ENCODE measurements at regions not wholly inside any gene's neighbourhood (a gene's known extent, or its start where the extent isn't known, plus 50 kb on each side); places are given as distances from the start of the nearest gene placed in this dataset.

GRCh38 chr20:60215816-60216730, 257.9 kb downstream of the CDH26 start:
- FAIRE-seq = no peak

- FAIRE-seq = no peak
These were observed 261.0 kb downstream of the CDH26 start for GRCh38 chr20:60219231-60219630.

GRCh38 chr20:60219984-60220562, 261.9 kb downstream of the CDH26 start:
- FAIRE-seq = no peak

- no peak for FAIRE-seq
These were observed 262.5 kb downstream of the CDH26 start for GRCh38 chr20:60220706-60221105.

GRCh38 chr20:60221593-60221992, 263.4 kb downstream of the CDH26 start:
- FAIRE-seq = no peak

- FAIRE-seq = no peak
These were observed 264.3 kb downstream of the CDH26 start for GRCh38 chr20:60222497-60222896.

- no peak for FAIRE-seq
These were observed 265.0 kb downstream of the CDH26 start for GRCh38 chr20:60223174-60223573.

- FAIRE-seq = no peak
These were observed 266.7 kb downstream of the CDH26 start for GRCh38 chr20:60224914-60225313.

- FAIRE-seq = no peak
These were observed 270.0 kb downstream of the CDH26 start for GRCh38 chr20:60228255-60228654.

GRCh38 chr20:60232380-60232779, 274.2 kb downstream of the CDH26 start:
- FAIRE-seq = no peak

- no peak for FAIRE-seq
These were observed 274.9 kb downstream of the CDH26 start for GRCh38 chr20:60233018-60233630.

- FAIRE-seq = no peak
These were observed 278.4 kb downstream of the CDH26 start for GRCh38 chr20:60236613-60237012.

- FAIRE-seq = no peak
These were observed 279.8 kb downstream of the CDH26 start for GRCh38 chr20:60237981-60238380.

- FAIRE-seq = no peak
These were observed 280.9 kb downstream of the CDH26 start for GRCh38 chr20:60238992-60239660.

GRCh38 chr20:60239956-60240355, 281.7 kb downstream of the CDH26 start:
- FAIRE-seq = no peak

- no peak for FAIRE-seq
These were observed 282.2 kb downstream of the CDH26 start for GRCh38 chr20:60240415-60240814.

- no peak for FAIRE-seq
These were observed 282.8 kb downstream of the CDH26 start for GRCh38 chr20:60240986-60241385.

GRCh38 chr20:60242836-60243505, 284.7 kb downstream of the CDH26 start:
- FAIRE-seq = no peak

- no peak for FAIRE-seq
These were observed 286.3 kb downstream of the CDH26 start for GRCh38 chr20:60244373-60245146.

GRCh38 chr20:60246751-60247150, 288.5 kb downstream of the CDH26 start:
- FAIRE-seq = no peak

GRCh38 chr20:60249436-60249835, 291.2 kb downstream of the CDH26 start:
- no peak for FAIRE-seq

GRCh38 chr20:60250251-60250650, 292.0 kb downstream of the CDH26 start:
- no peak for FAIRE-seq

Measured in islet of Langerhans (tissue), 1 donor.